Left lung (tissue), 4 donors: ENCODE measurements at regions not wholly inside any gene's neighbourhood (a gene's known extent, or its start where the extent isn't known, plus 50 kb on each side); places are given as distances from the start of the nearest gene placed in this dataset.

ENCODE experiments used
- ATAC-seq: fragments of 200-7000 bp; cut with Tn5 transposase; one replicate; pipeline ENCODE4 v1.9.1; 2020; ENCODE audit warnings: moderate library complexity
- DNase-seq, 4 donors: peaks; one replicate each; pipeline ENCODE4 v3.0.0-alpha.2; 2013 to 2020
- H3K27ac ChIP-seq, 2 donors: fragments of 200-600 bp; sonication (generic) in 1 of 2; one replicate each; pipeline versions ENCODE4 v1.5.0 to v1.8.0; 2020 to 2021
- H3K27me3 ChIP-seq, 2 donors: fragments of 200-600 bp; sonication (generic) in 1 of 2; one replicate each; pipeline versions ENCODE4 v1.5.0 to v1.8.0; 2020 to 2021
- H3K36me3 ChIP-seq, 2 donors: fragments of 200-600 bp; sonication (generic) in 1 of 2; one replicate each; pipeline versions ENCODE4 v1.5.0 to v1.8.0; 2020 to 2021
- H3K4me1 ChIP-seq, 2 donors: fragments of 200-600 bp; one replicate each; pipeline ENCODE4 v1.8.0; 2021
- H3K4me3 ChIP-seq, 2 donors: fragments of 200-600 bp; sonication (generic) in 1 of 2; one replicate each; pipeline versions ENCODE4 v1.5.0 to v1.8.0; 2020 to 2021; ENCODE audit warnings: mild to moderate bottlenecking in 1 of 2
- H3K9me3 ChIP-seq, 2 donors: fragments of 200-600 bp; sonication (generic) in 1 of 2; one replicate each; pipeline versions ENCODE4 v1.5.0 to v1.8.0; 2020 to 2021
- CTCF ChIP-seq, 2 donors: fragments of 200-600 bp; sonication (generic) in 1 of 2; IDR thresholded peaks; one replicate each; pipeline versions ENCODE4 v1.5.0 to v1.8.0; 2021; ENCODE audit warnings: antibody characterized with exemption in 2 of 2
- intact Hi-C, 2 donors: fragments of 100-400 bp; cut with DNase I; formaldehyde crosslinking; loops; one replicate each; pipeline versions ENCODE4 v1.11.2 to v1.14.2; 2022
- donor health status: DM: no; HTN: yes; CAD: no.
- donor health status: DM: no; HTN: no; CAD: no.

GRCh38 chr1:22292011-22292788 lies 149.3 kb upstream of the WNT4 start:
- peak in 1 of 4 donors; percentile 72 for DNase-seq
- intact Hi-C loops = no loop called here

GRCh38 chr1:22295396-22295795 lies 152.5 kb upstream of the WNT4 start:
- H3K27ac ChIP-seq = no peak overlapping the region
- H3K4me3 ChIP-seq = no peak overlapping the region
- no peaks in the 10 kb centered on the region for H3K4me1 ChIP-seq
- peaks cover 0 to 7% of the 10 kb centered on the region in 2 donors for H3K9me3 ChIP-seq
- H3K36me3 ChIP-seq = no peaks in the 10 kb centered on the region
- no peak for ATAC-seq
- intact Hi-C loops = no loop called here
- no peak for TF ChIP-seq CTCF (IDR thresholded peaks at IDR 0.05)
- no peak for DNase-seq
- H3K27me3 ChIP-seq = peaks cover 0 to 38% of the 10 kb centered on the region in 2 donors

More at GRCh38 chr1:22292011-22292788, 149.3 kb upstream of the WNT4 start:
- Histone ChIP-seq H3K27ac (no peak overlapping the region), H3K36me3 (no peaks in the 10 kb centered on the region), H3K27me3 (peaks cover 0 to 19% of the 10 kb centered on the region in 2 donors), H3K4me3 (no peak overlapping the region), H3K4me1 (no peaks in the 10 kb centered on the region), H3K9me3 (peaks cover 0 to 7% of the 10 kb centered on the region in 2 donors)
- no peak for ATAC-seq
- TF ChIP-seq CTCF (IDR thresholded peaks at IDR 0.05) = no peak

- no peak for TF ChIP-seq CTCF (IDR thresholded peaks at IDR 0.05)
- no peaks in the 10 kb centered on the region for H3K4me1 ChIP-seq
- no peaks in the 10 kb centered on the region for H3K36me3 ChIP-seq
- no peak overlapping the region for H3K4me3 ChIP-seq
- peaks cover 0 to 39% of the 10 kb centered on the region in 2 donors for H3K27me3 ChIP-seq
- no peak for ATAC-seq
- H3K27ac ChIP-seq = no peak overlapping the region
- no peak for DNase-seq
- intact Hi-C loops = no loop called here
- peaks cover 0 to 7% of the 10 kb centered on the region in 2 donors for H3K9me3 ChIP-seq
These were observed 153.0 kb upstream of the WNT4 start for GRCh38 chr1:22295856-22296255.

- peaks cover 0 to 39% of the 10 kb centered on the region in 2 donors for H3K27me3 ChIP-seq
- H3K4me3 ChIP-seq = no peak overlapping the region
- DNase-seq = no peak
- no peak overlapping the region for H3K27ac ChIP-seq
- no peak for ATAC-seq
- TF ChIP-seq CTCF (IDR thresholded peaks at IDR 0.05) = no peak
- intact Hi-C loops = no loop called here
- no peaks in the 10 kb centered on the region for H3K4me1 ChIP-seq
- H3K36me3 ChIP-seq = no peaks in the 10 kb centered on the region
- H3K9me3 ChIP-seq = peaks cover 0 to 7% of the 10 kb centered on the region in 2 donors
These were observed 154.0 kb upstream of the WNT4 start for GRCh38 chr1:22296701-22297591.

- ATAC-seq (no peak), DNase-seq (no peak)
- no peak for TF ChIP-seq CTCF (IDR thresholded peaks at IDR 0.05)
- Histone ChIP-seq H3K27me3 (peaks cover 0 to 40% of the 10 kb centered on the region in 2 donors), H3K9me3 (peaks cover 0 to 7% of the 10 kb centered on the region in 2 donors), H3K27ac (no peak overlapping the region), H3K4me1 (no peaks in the 10 kb centered on the region), H3K36me3 (no peaks in the 10 kb centered on the region), H3K4me3 (no peak overlapping the region)
- intact Hi-C loops = no loop called here
These were observed 153.7 kb upstream of the ZBTB40 start for GRCh38 chr1:22297999-22298398.
